ENCODE measurements at regions not wholly inside any gene's neighbourhood (a gene's known extent, or its start where the extent isn't known, plus 50 kb on each side); places are given as distances from the start of the nearest gene placed in this dataset.

- no peak overlapping the region for H3K27ac Mint-ChIP-seq
- H3K27me3 Mint-ChIP-seq, result peaks cover 9% of the 10 kb centered on the region
- no CpG with 5 or more reads among the region's 1 CpG for WGBS (ENCODE audit: insufficient coverage)
- Histone ChIP-seq H3K4me1 (ENCODE audit: control insufficient read depth in 2 of 2, insufficient read depth in 2 of 2, low read length in 2 of 2) (no peaks in the 10 kb centered on the region), H3K4me3 (ENCODE audit: control extremely low read depth in 1 of 5, extremely low read depth in 1 of 5, insufficient read depth in 1 of 5, low read depth in 2 of 5, low read length in 4 of 5) (no peak overlapping the region), H3K9me3 (ENCODE audit: control extremely low read depth in 1 of 3, control insufficient read depth in 2 of 3, insufficient read depth in 1 of 3, low read length in 2 of 3) (peaks cover 0 to 3% (median 0%) of the 10 kb centered on the region in 3 donors), H3K27ac (ENCODE audit: low read length in 2 of 2) (no peak overlapping the region), H3K4me2 (replicated peaks; ENCODE audit: low read depth, low read length, poor library complexity, severe bottlenecking) (no peak overlapping the region), H3K9ac (ENCODE audit: low read length) (no peak overlapping the region), H2AFZ (ENCODE audit: insufficient read depth, low read depth, low read length, poor library complexity, severe bottlenecking) (no peak overlapping the region), H3K79me2 (ENCODE audit: control insufficient read depth, insufficient read depth, low read length) (no peaks in the 10 kb centered on the region), H3K27me3 (replicated peaks in 1 of 4; ENCODE audit: control extremely low read depth in 1 of 4, control insufficient read depth in 3 of 4, insufficient read depth in 4 of 4, low read length in 3 of 4) (no peaks in the 10 kb centered on the region), H3K36me3 (replicated peaks in 1 of 2; ENCODE audit: control extremely low read depth in 1 of 2, control insufficient read depth in 1 of 2, extremely low read depth in 1 of 2, insufficient read depth in 2 of 2, low read length in 1 of 2) (no peaks in the 10 kb centered on the region), H4K20me1 (ENCODE audit: control insufficient read depth, insufficient read depth, low read length, poor library complexity, severe bottlenecking) (no peaks in the 10 kb centered on the region)
- H3K9me3 Mint-ChIP-seq (ENCODE audit: insufficient read depth), result no peaks in the 10 kb centered on the region
- no peak for ATAC-seq (ENCODE audit: low read depth)
- peaks cover 2% of the 10 kb centered on the region for H3K4me1 Mint-ChIP-seq
- intact Hi-C loops (cut with micrococcal nuclease), result no loop called here
- TF ChIP-seq, protein P1, sequence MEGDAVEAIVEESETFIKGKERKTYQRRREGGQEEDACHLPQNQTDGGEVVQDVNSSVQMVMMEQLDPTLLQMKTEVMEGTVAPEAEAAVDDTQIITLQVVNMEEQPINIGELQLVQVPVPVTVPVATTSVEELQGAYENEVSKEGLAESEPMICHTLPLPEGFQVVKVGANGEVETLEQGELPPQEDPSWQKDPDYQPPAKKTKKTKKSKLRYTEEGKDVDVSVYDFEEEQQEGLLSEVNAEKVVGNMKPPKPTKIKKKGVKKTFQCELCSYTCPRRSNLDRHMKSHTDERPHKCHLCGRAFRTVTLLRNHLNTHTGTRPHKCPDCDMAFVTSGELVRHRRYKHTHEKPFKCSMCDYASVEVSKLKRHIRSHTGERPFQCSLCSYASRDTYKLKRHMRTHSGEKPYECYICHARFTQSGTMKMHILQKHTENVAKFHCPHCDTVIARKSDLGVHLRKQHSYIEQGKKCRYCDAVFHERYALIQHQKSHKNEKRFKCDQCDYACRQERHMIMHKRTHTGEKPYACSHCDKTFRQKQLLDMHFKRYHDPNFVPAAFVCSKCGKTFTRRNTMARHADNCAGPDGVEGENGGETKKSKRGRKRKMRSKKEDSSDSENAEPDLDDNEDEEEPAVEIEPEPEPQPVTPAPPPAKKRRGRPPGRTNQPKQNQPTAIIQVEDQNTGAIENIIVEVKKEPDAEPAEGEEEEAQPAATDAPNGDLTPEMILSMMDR (IDR thresholded peaks at IDR 0.05), result no peak
- TF ChIP-seq EZH2 (IDR thresholded peaks at IDR 0.05; ENCODE audit: borderline replicate concordance, insufficient read depth, low read depth, low read length, poor library complexity, severe bottlenecking), result no peak
- no peak overlapping the region for H3K4me3 Mint-ChIP-seq
- POLR2A ChIA-PET, result no interaction called here
- DNase-seq, result no peak
- CTCF ChIA-PET, result no interaction called here
Observed at GRCh38 chr5:68074048-68074632, 141.4 kb upstream of the PIK3R1 start.

DNA sequence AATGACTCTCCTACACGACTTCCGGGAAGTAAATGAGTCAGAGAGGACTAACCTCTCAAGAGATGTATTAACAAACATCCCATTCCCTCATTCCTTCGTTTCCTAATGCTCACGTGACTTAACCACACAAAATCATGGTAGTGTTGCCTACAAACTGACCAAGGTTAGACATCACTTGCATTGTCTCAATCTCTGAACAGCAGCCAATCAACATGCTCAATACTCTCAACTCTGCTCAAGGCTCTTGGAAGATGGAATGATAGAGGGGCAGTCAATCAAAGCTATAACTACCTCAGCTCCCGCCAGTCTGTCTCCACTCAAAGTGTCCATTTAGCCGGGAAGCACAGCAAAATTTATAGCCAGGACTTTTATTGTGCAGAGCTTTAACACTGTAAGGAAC, 143.8 kb upstream of the PIK3R1 start:
- ATAC-seq (ENCODE audit: low read depth) (no peak), DNase-seq (no peak)
- no peak for TF ChIP-seq EZH2 (IDR thresholded peaks at IDR 0.05; ENCODE audit: borderline replicate concordance, insufficient read depth, low read depth, low read length, poor library complexity, severe bottlenecking)
- TF ChIP-seq, protein P1 (IDR thresholded peaks at IDR 0.05), result no peak
- POLR2A ChIA-PET, result no interaction called here
- H3K36me3 ChIP-seq (replicated peaks in 1 of 2; ENCODE audit: control extremely low read depth in 1 of 2, control insufficient read depth in 1 of 2, extremely low read depth in 1 of 2, insufficient read depth in 2 of 2, low read length in 1 of 2), result no peaks in the 10 kb centered on the region
- no peak overlapping the region for H3K27ac ChIP-seq (ENCODE audit: low read length in 2 of 2)
- H3K9ac ChIP-seq (ENCODE audit: low read length), result no peak overlapping the region
- H3K4me2 ChIP-seq (replicated peaks; ENCODE audit: low read depth, low read length, poor library complexity, severe bottlenecking), result no peak overlapping the region
- intact Hi-C loops (cut with micrococcal nuclease), result no loop called here
- H3K4me1 ChIP-seq (ENCODE audit: control insufficient read depth in 2 of 2, insufficient read depth in 2 of 2, low read length in 2 of 2), result no peaks in the 10 kb centered on the region
- Mint-ChIP-seq H3K27ac (no peak overlapping the region), H3K9me3 (ENCODE audit: insufficient read depth) (no peaks in the 10 kb centered on the region), H3K4me1 (peaks cover 2% of the 10 kb centered on the region), H3K4me3 (no peak overlapping the region), H3K27me3 (peaks cover 3% of the 10 kb centered on the region)
- peaks cover 0 to 3% (median 0%) of the 10 kb centered on the region in 3 donors for H3K9me3 ChIP-seq (ENCODE audit: control extremely low read depth in 1 of 3, control insufficient read depth in 2 of 3, insufficient read depth in 1 of 3, low read length in 2 of 3)
- CTCF ChIA-PET, result interaction anchor here (0.6 kb wide), 1 partner anchor 602 kb away, joined by 5 read pairs; no protein-coding TSS in a partner anchor
- H3K27me3 ChIP-seq (replicated peaks in 1 of 4; ENCODE audit: control extremely low read depth in 1 of 4, control insufficient read depth in 3 of 4, insufficient read depth in 4 of 4, low read length in 3 of 4), result no peaks in the 10 kb centered on the region
- 87% methylated on average over 5 of the region's 6 CpGs for WGBS (ENCODE audit: insufficient coverage)
- H2AFZ ChIP-seq (ENCODE audit: insufficient read depth, low read depth, low read length, poor library complexity, severe bottlenecking), result no peak overlapping the region
- H3K79me2 ChIP-seq (ENCODE audit: control insufficient read depth, insufficient read depth, low read length), result no peaks in the 10 kb centered on the region
- no peak overlapping the region for H3K4me3 ChIP-seq (ENCODE audit: control extremely low read depth in 1 of 5, extremely low read depth in 1 of 5, insufficient read depth in 1 of 5, low read depth in 2 of 5, low read length in 4 of 5)
- no peaks in the 10 kb centered on the region for H4K20me1 ChIP-seq (ENCODE audit: control insufficient read depth, insufficient read depth, low read length, poor library complexity, severe bottlenecking)

All from B cell (primary cell).